SK-N-SH (cell line): ENCODE measurements at regions not wholly inside any gene's neighbourhood (a gene's known extent, or its start where the extent isn't known, plus 50 kb on each side); places are given as distances from the start of the nearest gene placed in this dataset.

Experiments used
- CTCF ChIA-PET: fragments of 300-600, 350-600 bp; formaldehyde crosslinking; extraction: SDS; loops from one replicate; lab custom pipeline; 2021; lab: Yijun Ruan, JAX
- POLR2A ChIA-PET: fragments of 350-600 bp; sonication (Branson Sonifier 250); formaldehyde crosslinking; extraction: SDS; loops from one replicate; lab custom pipeline; 2020; ENCODE audit warnings: antibody characterized with exemption, inconsistent platforms; lab: Yijun Ruan, JAX
- DNase-seq: peaks from one replicate; pipeline ENCODE4 v3.0.0; 2012
- H2AFZ ChIP-seq: fragments of 200-600 bp; sonication (generic); 2 replicates; pipeline ENCODE4 v1.8.1; 2016; ENCODE audit warnings: antibody characterized with exemption, mild to moderate bottlenecking, low read depth
- H3F3A ChIP-seq: fragments of 200-600 bp; sonication (generic); replicated peaks from 2 replicates; pipeline ENCODE3; 2016; ENCODE audit warnings: antibody characterized with exemption, mild to moderate bottlenecking; ENCODE audit not compliant: insufficient read depth
- H3K27ac ChIP-seq, 2 experiments: fragments of 200-500 bp in 1 of 2; fragments of 200-600 bp in 1 of 2; sonication (Bioruptor generic) in 1 of 2; sonication (generic), shearing (Covaris generic) in 1 of 2; 2 replicates each; pipeline versions ENCODE4 v1.5.1 to v1.6.1; 2014 to 2016; ENCODE audit warnings: low read depth in 2 of 2, inconsistent platforms in 1 of 2, low read length in 1 of 2, mild to moderate bottlenecking in 1 of 2, mixed read lengths in 1 of 2
- H3K27me3 ChIP-seq: fragments of 200-600 bp; sonication (generic), shearing (Covaris generic); 2 replicates; pipeline ENCODE4 v1.6.1; 2016; ENCODE audit warnings: mixed run types; ENCODE audit not compliant: insufficient read depth
- H3K36me3 ChIP-seq, 2 experiments: fragments of 200-500 bp in 1 of 2; fragments of 200-600 bp in 1 of 2; sonication (Bioruptor generic) in 1 of 2; sonication (generic) in 1 of 2; replicated peaks in 1 of 2; 2 replicates each; pipeline versions ENCODE3 to v1.5.1; 2014 to 2016; ENCODE audit warnings: low read length in 1 of 2, mild to moderate bottlenecking in 1 of 2; ENCODE audit not compliant: insufficient read depth in 2 of 2, control insufficient read depth in 1 of 2
- H3K4me1 ChIP-seq, 2 experiments: fragments of 200-500 bp in 1 of 2; fragments of 200-600 bp in 1 of 2; sonication (Bioruptor generic) in 1 of 2; sonication (generic), shearing (Covaris generic) in 1 of 2; 2 replicates each; pipeline versions ENCODE4 v1.5.1 to v1.6.1; 2014 to 2016; ENCODE audit warnings: low read depth in 1 of 2, low read length in 1 of 2, mixed run types in 1 of 2; ENCODE audit not compliant: insufficient read depth in 2 of 2, control insufficient read depth in 1 of 2
- H3K4me2 ChIP-seq: fragments of 200-600 bp; sonication (generic), shearing (Covaris generic); 2 replicates; pipeline ENCODE4 v1.6.1; 2017; ENCODE audit warnings: mixed run types
- H3K4me3 ChIP-seq, 2 experiments: fragments of 200-500 bp in 1 of 2; fragments of 200-600 bp in 1 of 2; sonication (Bioruptor generic) in 1 of 2; sonication (generic), shearing (Covaris generic) in 1 of 2; 2 replicates each; pipeline versions ENCODE4 v1.5.1 to v1.8.1; 2014 to 2016; ENCODE audit warnings: low read depth in 2 of 2, inconsistent platforms in 1 of 2, low read length in 1 of 2, mild to moderate bottlenecking in 1 of 2, mixed read lengths in 1 of 2, moderate library complexity in 1 of 2
- H3K79me2 ChIP-seq: fragments of 200-600 bp; sonication (generic); 2 replicates; pipeline ENCODE4 v1.8.1; 2017; ENCODE audit warnings: mild to moderate bottlenecking; ENCODE audit not compliant: insufficient read depth
- H3K9ac ChIP-seq: fragments of 200-600 bp; sonication (generic); 2 replicates; pipeline ENCODE4 v1.6.1; 2017; ENCODE audit warnings: mixed run types
- H3K9me2 ChIP-seq: fragments of 200-600 bp; sonication (generic); 2 replicates; pipeline ENCODE4 v1.6.1; 2017; ENCODE audit warnings: mixed run types
- H3K9me3 ChIP-seq: fragments of 200-600 bp; sonication (generic); 2 replicates; pipeline ENCODE4 v1.6.1; 2017; ENCODE audit warnings: mixed run types, mild to moderate bottlenecking, moderate library complexity
- H4K20me1 ChIP-seq: fragments of 200-600 bp; sonication (generic); 2 replicates; pipeline ENCODE4 v1.6.1; 2017; ENCODE audit warnings: mild to moderate bottlenecking, mixed run types; ENCODE audit not compliant: insufficient read depth
- CTCF ChIP-seq: fragments of 200-600 bp; sonication (generic); IDR thresholded peaks from 2 replicates; pipeline ENCODE4 v1.6.1; 2017; ENCODE audit warnings: antibody characterized with exemption, mild to moderate bottlenecking, moderate library complexity
- ELF1 ChIP-seq: IDR thresholded peaks from 2 replicates; pipeline ENCODE4 v1.4.0; 2012
- EZH2phosphoT487 ChIP-seq: fragments of 200-600 bp; sonication (generic); IDR thresholded peaks from 2 replicates; pipeline ENCODE4 v1.6.1; 2017; ENCODE audit warnings: low read depth, mixed run types, mild to moderate bottlenecking, antibody characterized with exemption, moderate library complexity, borderline replicate concordance
- FOXM1 ChIP-seq: IDR thresholded peaks from 2 replicates; pipeline ENCODE4 v1.4.0; 2012; ENCODE audit warnings: low read depth, mild to moderate bottlenecking
- GABPA ChIP-seq: IDR thresholded peaks from 2 replicates; pipeline ENCODE4 v1.4.0; 2012; ENCODE audit warnings: low read depth, mild to moderate bottlenecking
- GATA2 ChIP-seq: sonication (generic); formaldehyde crosslinking; IDR thresholded peaks from 2 replicates; pipeline ENCODE4 v1.5.0; 2020; ENCODE audit warnings: mild to moderate bottlenecking, missing genetic modification reagents
- IRF3 ChIP-seq: fragments of 150-350 bp; IDR thresholded peaks from 2 replicates; pipeline ENCODE4 v1.6.1; 2016; ENCODE audit warnings: mild to moderate bottlenecking, low read depth, low read length
- MEF2A ChIP-seq: IDR thresholded peaks from 2 replicates; pipeline ENCODE4 v1.4.0; 2012; ENCODE audit warnings: low read depth, borderline replicate concordance
- MXI1 ChIP-seq: IDR thresholded peaks from 2 replicates; pipeline ENCODE4 v1.6.1; 2012; ENCODE audit warnings: mild to moderate bottlenecking, low read depth, low read length, improper control_type of control experiment
- NRF1 ChIP-seq: IDR thresholded peaks from 2 replicates; pipeline ENCODE4 v1.6.1; 2012; ENCODE audit warnings: low read depth, mild to moderate bottlenecking, low read length
- PBX3 ChIP-seq: IDR thresholded peaks from 2 replicates; pipeline ENCODE4; 2012
- POLR2AphosphoS5 ChIP-seq: IDR thresholded peaks from 2 replicates; pipeline ENCODE4 v1.6.1; 2012; ENCODE audit warnings: low read depth, low read length
- SIN3A ChIP-seq: IDR thresholded peaks from 2 replicates; pipeline ENCODE4 v1.6.1; 2012; ENCODE audit warnings: low read depth, mild to moderate bottlenecking, low read length, moderate library complexity, borderline replicate concordance
- TAF1 ChIP-seq: IDR thresholded peaks from 2 replicates; pipeline ENCODE4 v1.6.1; 2012; ENCODE audit warnings: low read depth, mild to moderate bottlenecking, low read length, moderate library complexity, borderline replicate concordance
- TCF12 ChIP-seq: IDR thresholded peaks from 2 replicates; pipeline ENCODE4 v1.4.0; 2012
- TEAD4 ChIP-seq: IDR thresholded peaks from 2 replicates; pipeline ENCODE4 v1.4.0; 2012; ENCODE audit warnings: mild to moderate bottlenecking, borderline replicate concordance; ENCODE audit not compliant: insufficient read depth
- YY1 ChIP-seq: IDR thresholded peaks from 2 replicates; pipeline ENCODE4 v1.4.0; 2012; ENCODE audit warnings: low read depth, mild to moderate bottlenecking
- WGBS: methylation state at CpG from one replicate; pipeline ENCODE4 v1.1.6; 2017; ENCODE audit warnings: low lambda C conversion rate; 5-methylcytosine and 5-hydroxymethylcytosine counted together
- TF ChIP-seq, protein P1 (sequence below): IDR thresholded peaks from 2 replicates; pipeline ENCODE4 v1.4.0; 2012; ENCODE audit warnings: low read depth, borderline replicate concordance

GRCh38 chrX:8003147-8003883, 76.1 kb upstream of the PNPLA4 start:
- no peak for DNase-seq

More at GRCh38 chrX:8003147-8003883, 76.1 kb upstream of the PNPLA4 start:
- H3K36me3 ChIP-seq: no peaks in the 10 kb centered on the region
- CTCF ChIA-PET: interaction anchor here (1.5 kb wide), 1 partner anchor 735 kb away, joined by 3 read pairs; no protein-coding TSS in a partner anchor
- TF ChIP-seq CTCF (no peak), GATA2 (CRISPR knock-in tag) (no peak), GABPA (no peak), MEF2A (no peak), MXI1 (no peak), EZH2phosphoT487 (no peak), TCF12 (no peak), TEAD4 (no peak), NRF1 (no peak), YY1 (no peak), TAF1 (no peak), SIN3A (no peak), PBX3 (no peak), IRF3 (no peak), FOXM1 (no peak), ELF1 (no peak), POLR2AphosphoS5 (no peak)
- TF ChIP-seq, protein P1, sequence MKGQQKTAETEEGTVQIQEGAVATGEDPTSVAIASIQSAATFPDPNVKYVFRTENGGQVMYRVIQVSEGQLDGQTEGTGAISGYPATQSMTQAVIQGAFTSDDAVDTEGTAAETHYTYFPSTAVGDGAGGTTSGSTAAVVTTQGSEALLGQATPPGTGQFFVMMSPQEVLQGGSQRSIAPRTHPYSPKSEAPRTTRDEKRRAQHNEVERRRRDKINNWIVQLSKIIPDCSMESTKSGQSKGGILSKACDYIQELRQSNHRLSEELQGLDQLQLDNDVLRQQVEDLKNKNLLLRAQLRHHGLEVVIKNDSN: no peak
- H2AFZ ChIP-seq: no peak overlapping the region
- no peak overlapping the region for H3K27ac ChIP-seq
- no peak overlapping the region for H3K4me3 ChIP-seq
- H3F3A ChIP-seq: no peaks in the 10 kb centered on the region
- no peaks in the 10 kb centered on the region for H3K4me1 ChIP-seq
- H3K9me3 ChIP-seq: no peaks in the 10 kb centered on the region
- no peaks in the 10 kb centered on the region for H3K27me3 ChIP-seq
- no peaks in the 10 kb centered on the region for H4K20me1 ChIP-seq
- no peak overlapping the region for H3K4me2 ChIP-seq
- WGBS: 48% methylated on average over 16 of the region's 29 CpGs
- no peaks in the 10 kb centered on the region for H3K79me2 ChIP-seq
- POLR2A ChIA-PET: no interaction called here
- no peaks in the 10 kb centered on the region for H3K9me2 ChIP-seq
- no peak overlapping the region for H3K9ac ChIP-seq
